T-helper 22 cell (primary cell): ENCODE measurements at regions not wholly inside any gene's neighbourhood (a gene's known extent, or its start where the extent isn't known, plus 50 kb on each side); places are given as distances from the start of the nearest gene placed in this dataset.
"Not testable (repeated sequence)": the region's sequence is repeated elsewhere in the genome, so short reads cannot be mapped to it uniquely, and the experiment has no call there.

Experiments
- DNase-seq: peaks from one replicate; pipeline ENCODE4 v3.0.0-alpha.2; 2020; ENCODE audit warnings: low read depth

- DNase-seq = no peak
These were observed 56.1 kb downstream of the GPR85 start for GRCh38 chr7:113030489-113030888.

DNA sequence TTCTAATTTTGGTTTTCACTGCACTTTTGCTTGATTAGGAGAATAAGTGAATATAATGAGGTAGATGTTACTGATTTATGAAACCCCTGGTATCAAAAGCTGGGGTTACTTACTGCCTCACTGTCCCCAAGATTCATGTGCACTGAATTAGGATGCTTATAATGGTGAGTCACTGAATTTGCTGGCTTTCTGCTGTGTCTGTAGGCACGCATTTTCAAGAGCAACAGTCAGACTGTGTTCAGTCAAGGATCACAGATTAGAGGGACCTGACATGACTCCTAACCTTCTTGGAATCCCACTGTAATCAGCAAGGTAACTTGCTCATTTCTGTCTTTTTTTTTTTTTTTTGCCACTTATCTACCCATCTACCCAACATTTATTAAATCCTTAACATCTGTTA lies 59.7 kb downstream of the GPR85 start:
- no peak for DNase-seq

- DNase-seq = not testable (repeated sequence)
These were observed 69.3 kb downstream of the GPR85 start for GRCh38 chr7:113017144-113017857.

GRCh38 chr7:113015034-113015645 lies 71.5 kb downstream of the GPR85 start:
- no peak for DNase-seq

DNA sequence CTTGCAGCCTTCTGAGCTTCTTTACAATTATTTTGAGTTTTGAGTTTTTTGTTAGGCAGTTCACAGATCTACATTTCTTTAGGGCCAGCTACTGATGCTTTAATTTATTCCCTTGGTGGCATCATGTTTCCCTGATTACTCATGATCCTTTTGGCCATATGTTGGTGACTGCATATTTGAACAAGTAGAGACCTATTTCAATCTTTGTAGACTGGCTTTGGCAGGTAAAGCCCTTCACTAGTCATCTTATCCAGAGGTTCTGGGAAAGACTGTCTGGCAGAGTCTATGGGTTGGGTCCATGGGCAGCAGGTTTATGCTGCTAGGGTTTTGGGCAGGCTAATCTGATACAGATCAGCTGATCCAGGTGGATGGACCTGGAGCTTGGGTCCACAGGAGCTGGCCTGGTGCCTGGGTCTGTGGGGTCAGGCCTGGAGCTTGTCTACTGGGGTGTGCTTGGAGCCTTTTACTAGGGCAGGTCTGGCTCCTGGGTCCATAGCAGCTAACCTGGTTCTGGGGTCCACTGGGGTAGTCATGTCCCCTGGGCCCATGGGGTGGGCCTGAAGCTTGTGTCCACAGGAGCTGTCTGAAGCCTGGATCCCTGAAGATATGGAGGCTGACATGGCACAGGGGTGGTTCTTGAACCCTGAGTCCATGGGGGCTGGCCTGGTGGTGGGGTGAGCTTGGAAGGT lies 72.7 kb downstream of the GPR85 start:
- no peak for DNase-seq

DNA sequence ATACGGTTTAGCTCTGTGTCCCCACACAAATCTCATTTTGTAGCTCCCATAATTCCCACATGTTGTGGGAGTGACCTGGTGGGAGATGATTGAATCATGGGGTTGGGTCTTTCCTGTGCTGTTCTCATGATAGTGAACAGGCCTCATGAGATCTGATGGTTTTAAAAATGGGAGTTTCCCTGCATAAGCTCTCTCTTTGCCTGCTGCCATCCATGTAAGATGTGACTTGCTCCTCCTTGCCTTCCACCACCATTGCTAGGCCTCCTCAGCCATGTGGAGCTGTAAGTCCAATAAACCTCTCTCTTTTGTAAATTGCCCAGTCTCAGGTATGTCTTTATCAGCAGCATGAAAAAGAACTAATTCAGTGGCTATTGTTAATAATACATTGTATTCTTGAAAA lies 73.8 kb downstream of the GPR85 start:
- not testable (repeated sequence) for DNase-seq

DNA sequence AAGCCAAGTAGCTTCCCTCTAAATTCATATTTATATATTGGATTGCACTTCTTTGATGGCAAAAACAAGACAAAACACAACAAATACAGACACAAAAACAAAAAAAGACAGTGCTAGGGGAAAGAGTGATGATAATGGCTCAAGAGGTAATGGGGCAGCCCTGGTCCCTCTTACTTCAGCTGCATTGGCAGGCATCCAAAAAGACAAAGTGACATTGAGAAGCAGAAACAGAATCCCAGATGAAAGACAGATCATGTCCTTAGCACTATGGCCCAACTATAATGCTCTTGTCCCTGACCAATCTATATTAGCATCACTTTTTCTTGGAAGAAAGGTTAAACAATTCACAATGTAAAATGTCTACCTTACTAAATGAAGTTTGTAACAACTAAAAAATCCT lies 76.2 kb downstream of the GPR85 start:
- DNase-seq = no peak

- no peak for DNase-seq
These were observed 77.9 kb downstream of the GPR85 start for GRCh38 chr7:113008755-113009154.

GRCh38 chr7:113004726-113005454 lies 81.7 kb downstream of the GPR85 start:
- DNase-seq = no peak

DNA sequence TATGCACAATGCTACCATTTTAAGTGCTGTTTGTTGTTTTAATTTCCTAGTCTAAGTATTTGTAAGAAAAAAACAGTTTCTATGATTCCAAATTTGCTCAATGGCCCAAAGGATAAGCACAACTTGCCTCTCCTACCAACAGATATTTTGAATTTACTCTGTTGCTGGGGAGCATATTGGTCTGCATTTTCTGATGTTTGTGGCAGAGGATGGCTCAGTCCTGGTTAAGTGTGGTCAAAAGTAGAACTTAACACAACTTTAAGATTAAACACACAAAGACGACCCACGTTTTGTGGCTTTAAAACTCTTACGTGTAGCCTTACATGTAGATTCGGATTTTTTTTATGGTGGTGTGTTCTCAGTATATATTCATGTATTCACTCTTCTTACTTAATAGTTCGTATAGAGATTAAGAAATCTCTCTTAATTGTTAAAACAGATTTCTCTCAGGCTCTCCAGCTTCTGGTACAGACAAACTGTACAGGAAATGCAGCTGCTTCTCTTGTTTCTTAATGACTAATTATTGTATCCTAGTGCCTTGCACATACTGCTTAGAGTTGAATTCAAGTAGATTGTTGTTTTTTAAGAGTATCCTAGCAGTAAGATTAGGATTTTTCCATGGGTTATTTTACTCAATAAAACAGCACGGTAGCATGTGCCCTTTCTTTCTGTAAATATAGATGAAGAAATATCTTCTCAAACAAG lies 86.2 kb downstream of the GPR85 start:
- DNase-seq = no peak

DNA sequence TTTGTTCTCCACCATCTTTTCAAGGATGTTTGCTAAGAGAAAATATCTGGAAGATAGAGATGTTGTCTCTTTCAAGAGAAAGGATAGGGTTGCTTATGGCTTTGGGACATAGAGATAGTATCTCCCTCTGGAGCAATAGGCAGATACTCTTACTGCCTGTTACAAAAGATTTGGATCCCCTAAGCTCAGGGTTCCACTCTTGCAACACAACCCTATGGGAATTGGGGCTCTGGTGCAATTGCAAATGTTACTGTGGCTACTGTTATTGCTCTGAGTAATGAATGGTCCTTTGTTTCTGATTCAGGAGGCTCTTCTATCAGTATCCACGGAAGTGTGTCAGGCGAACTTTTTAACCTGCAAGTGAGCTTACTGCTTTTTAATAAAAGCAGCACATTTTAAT lies 88.8 kb downstream of the GPR85 start:
- DNase-seq = no peak

DNA sequence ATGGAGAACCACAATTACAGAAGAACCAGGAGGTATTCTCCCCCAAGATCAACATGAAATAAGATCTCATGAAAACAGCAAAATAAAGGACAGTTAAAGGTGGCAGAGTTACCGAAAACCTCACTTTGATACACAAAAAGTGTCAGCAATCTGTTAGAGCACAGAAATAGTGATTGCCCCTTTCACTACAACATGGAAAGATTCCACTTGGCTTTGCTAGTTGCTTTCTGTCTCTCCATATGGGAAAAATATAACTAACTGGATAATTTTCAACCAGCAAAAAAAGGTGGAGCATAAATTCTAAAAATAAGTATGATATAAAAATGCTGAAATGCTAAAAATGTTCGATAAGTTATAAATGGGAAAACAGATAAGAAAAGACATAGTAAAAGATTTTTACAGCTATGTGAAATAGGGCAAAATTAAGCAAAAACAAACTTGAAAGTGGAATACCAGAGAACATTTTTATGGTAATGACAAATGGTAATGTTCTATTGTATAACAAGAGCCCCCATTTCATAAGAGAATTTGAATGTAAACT lies 90.2 kb downstream of the GPR85 start:
- DNase-seq = no peak

DNA sequence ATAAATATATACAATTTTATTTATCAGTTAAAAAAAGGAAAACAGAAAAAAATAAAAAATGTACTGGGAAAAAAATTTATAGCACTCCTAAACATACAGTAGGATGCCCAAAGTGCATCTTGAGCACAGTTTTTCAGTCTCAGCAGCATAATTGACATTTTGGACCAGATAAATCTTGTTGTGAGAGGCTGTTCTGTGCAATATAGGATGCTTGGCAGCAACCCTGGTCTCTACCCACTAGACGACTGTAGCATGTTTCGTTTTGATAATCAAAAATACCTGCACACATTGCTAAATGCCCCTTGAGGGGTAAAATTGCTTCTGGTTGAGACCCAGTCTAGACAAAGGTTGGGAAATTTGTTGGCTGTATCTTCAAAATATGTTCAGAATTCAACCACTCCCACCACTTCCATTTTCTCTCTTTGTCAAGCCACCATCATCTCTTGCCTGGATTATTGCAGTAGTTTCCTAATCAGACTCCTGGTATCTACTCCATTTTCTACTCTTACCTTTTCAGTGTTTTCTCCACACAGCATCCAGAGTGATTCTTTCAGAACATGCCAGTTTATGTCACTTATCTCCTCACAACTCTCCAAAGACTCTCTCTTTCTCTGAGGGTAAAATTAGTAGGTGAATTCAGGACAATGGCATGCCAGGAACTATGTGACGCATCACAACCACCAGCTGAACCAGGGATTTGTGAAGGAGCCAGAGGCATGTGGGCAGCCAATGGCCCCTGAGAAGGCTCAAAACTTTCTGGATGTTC lies 91.4 kb downstream of the GPR85 start:
- DNase-seq = no peak

DNA sequence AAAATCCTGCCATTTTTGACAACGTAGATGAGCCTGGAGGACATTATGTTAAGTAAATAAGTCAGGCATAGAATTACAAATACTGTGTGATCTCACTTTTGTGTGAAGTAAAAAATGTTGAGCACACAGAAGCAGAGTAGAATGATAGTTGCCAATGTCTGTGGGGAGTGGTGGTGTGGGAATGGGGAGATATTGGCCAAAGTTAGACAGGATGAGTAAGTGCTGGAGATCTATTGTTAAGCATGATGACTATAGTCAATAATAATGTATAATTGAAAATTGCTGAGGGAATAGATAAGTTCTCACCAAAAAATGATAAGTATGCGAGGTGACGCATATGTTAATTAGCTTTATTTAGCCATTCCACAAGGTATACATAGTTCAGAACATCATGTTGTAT lies 92.0 kb downstream of the GPR85 start:
- no peak for DNase-seq

DNA sequence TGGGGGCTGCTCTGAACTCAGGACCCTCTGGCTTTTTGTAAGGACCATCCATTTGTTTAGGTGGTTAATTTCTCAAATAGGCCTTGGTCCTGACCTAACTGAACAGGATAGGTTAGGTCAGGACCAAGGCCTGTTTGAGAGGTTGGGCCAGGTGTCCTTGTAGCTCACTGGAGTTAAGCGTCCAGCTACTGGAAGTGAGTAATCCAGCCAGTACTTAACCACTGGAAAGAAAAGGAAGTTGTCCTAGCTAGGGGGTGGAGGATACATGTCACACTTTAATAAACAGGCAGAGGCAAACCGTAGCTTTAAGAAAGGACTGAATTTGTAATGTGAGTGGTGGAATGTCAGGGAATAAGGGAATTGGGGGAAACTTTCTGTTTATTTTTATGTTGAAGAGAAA lies 96.0 kb downstream of the GPR85 start:
- no peak for DNase-seq

GRCh38 chr7:112989531-112989930 lies 97.1 kb downstream of the GPR85 start:
- no peak for DNase-seq

- no peak for DNase-seq
These were observed 99.5 kb downstream of the GPR85 start for GRCh38 chr7:112987171-112987570.

DNA sequence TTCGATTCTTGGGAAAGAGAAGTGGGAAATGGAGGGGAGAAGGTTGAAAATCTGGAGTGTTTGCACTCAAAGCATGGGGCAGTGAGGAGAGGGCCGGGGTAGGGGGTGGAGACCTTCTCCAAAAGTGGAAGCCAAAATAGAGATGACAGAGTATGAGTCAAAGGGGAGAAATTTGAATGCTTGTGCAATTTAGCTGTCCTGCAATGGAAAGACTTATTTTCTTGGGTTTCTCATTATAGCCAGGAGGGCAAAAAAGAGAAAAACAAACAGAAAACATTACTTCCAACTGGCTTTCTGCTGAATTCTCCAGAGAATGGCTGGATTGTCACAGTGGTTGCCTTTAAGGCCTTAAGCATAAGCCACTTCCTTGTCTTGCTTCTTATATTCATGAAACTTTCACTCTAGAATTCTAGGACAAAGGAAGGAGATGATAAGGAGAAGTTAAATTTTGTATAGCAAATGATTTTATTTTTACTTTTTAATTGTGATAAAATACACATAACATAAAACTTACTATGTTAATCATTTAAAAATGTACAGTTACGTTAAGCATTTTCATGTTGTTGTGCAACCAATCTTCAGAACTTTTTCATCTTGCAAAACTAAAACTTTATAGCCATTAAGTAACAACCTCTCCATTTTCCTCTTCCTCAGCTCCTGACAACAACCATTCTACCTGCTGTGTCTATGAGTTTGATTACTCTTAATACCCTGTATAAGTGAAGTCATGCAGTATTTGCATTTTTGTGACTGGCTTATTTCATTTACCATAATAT lies 100.2 kb downstream of the GPR85 start:
- no peak for DNase-seq

GRCh38 chr7:112985377-112985987 lies 101.1 kb downstream of the GPR85 start:
- DNase-seq = no peak
